ENCODE measurements at regions not wholly inside any gene's neighbourhood (a gene's known extent, or its start where the extent isn't known, plus 50 kb on each side); places are given as distances from the start of the nearest gene placed in this dataset.
"Not testable (repeated sequence)": the region's sequence is repeated elsewhere in the genome, so short reads cannot be mapped to it uniquely, and the experiment has no call there.

DNA sequence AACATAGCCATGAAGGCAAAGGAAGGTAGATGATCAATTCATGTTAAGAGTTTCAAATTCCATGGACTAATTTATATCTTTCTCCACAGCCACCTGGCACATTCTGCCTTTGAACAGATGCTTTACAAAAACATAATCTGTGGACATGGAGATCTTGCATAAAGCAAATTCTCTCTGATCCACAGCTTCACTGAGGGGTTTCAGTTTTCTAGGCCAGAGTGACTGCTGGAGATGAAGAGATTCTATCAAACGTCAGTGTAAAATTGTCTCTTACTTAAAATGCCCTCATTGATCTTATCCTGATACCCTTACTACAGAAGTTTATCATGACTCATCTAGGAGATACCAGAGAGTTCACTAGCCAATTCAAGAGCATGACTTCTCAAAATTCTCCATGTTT lies 291.6 kb downstream of the DAD1 start:
- DNase-seq (ENCODE audit: low read depth), result no peak

DNA sequence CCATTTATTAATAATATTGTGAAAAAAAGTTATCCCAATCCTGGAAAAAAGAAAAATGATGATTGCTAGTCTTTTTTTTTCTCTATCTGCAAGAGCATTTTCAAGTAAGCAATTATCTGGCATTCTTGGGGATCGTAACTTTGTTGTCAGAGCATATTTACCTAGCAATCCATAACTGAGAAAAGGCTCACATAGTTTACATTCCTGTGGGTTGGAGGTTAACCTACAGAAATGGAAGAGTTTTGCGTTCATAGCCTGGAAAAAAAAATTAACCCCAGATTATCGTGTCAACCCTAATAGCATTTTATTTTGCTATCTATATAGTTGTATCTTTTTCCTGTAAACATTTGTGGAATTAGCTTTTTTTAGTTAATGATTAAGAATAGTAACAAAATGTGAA lies 292.3 kb downstream of the DAD1 start:
- DNase-seq (ENCODE audit: low read depth), result no peak

DNA sequence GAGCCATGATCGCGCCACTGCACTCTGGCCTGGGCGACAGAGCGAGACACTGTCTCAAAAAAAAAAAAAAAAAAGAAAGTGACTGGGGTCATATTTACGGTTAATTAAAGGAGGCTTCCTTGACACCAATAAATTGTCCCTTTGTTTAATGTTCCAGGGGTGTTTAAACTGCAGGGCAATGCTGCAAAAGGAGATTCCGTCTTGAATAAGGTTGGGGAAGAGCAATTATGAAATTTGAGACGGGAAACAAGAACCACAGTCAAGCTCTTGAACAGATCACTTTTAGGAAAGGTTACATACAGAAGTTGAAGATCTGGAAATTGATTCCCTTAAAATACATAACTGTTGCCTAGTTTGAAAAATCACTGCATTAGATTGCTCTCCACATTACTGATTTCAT lies 292.9 kb downstream of the DAD1 start:
- DNase-seq (ENCODE audit: low read depth), result no peak

DNA sequence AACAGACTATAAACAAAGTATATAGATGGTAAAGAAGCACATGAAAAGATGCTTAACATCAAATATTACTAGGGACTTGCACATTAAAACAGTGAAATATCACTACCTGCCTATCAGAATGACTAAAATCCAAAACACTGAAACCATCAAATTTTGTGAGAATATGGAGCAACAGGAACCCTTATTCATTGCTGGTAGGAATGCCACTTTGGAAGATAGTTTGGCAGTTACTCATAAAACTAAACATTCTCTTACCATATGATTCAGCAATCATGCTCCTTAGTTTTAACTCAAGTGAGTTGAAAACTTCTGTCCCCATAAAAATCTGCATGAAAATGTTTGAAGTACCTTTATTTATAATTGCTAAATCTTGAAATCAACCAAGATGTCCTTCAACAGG lies 297.6 kb downstream of the DAD1 start:
- DNase-seq (ENCODE audit: low read depth), result no peak

DNA sequence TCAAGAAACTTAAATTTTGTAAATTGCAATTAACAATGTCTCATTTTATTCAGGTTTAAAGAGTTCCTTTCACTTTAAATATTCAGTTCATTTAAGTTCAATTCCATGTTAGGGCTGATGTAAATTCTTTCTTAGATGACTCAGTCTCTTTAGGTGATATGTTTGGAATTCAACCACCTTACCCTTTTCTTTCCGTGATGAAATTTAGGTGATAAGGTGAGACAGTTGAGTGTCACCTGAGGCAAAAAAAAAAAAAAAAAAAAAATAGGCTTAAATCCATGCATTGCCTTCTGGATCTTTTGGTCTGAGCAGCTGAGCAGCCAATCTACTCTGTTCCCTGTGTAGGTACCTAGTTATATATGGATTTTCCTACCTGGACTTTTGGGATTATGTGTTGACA lies 299.5 kb downstream of the DAD1 start:
- DNase-seq (ENCODE audit: low read depth), result no peak

DNA sequence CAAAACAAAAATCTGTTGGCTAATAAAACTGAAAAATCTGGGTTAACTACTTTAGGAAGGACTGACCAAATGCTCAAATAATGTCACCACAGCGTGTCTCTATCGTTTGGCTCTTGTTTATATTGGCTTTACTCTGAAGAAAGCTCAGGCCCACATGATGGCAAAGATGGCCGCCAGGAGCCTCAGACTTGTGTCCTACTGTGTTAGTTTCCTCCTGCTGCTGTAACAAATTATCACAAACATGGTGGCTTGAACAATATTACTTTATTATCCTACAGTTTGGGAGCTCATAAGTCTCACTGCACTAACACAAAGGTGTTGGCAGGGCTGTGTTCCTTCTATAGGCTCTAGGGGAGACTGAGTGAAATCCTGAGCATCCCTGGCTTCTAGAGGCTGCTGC lies 303.0 kb downstream of the DAD1 start:
- DNase-seq (ENCODE audit: low read depth), result no peak

DNA sequence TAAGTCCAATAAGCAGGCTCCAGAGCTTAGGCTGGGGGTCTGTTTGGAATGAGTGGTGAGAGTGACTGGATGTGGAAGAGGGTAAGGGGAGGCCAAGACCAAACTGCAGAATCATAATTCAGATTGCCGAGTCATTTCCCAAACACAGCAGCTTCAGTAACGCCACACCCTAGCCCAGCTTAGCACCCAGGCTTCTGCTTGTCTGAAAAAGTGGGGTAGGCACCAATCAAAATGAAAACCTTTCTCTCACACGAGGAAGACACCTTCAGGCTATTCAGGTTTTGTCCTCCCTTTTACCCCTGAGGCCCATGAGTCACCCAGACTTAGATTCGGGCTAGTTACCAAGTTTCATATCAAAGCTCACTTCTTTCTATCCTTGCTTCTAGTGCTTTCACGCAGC lies 306.1 kb downstream of the DAD1 start:
- DNase-seq (ENCODE audit: low read depth), result no peak

DNA sequence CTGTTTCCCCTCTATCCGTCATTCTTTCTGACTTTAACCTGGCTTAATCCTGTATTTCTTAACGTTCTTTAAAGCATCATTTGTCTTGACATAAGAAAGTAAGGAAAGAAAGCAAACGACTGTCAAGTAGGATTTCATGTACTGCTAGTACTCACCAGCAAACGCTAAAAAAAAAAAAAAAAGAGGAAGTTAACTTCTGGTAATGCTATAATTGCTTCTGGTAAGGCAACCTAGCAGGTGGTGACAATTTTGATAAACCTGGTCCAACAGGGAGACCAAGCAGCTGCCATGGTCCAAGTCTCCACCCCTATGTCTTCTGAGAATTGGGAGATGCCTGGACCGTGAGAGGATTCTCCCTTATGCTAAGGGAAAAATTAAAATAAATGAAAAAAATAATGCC lies 306.6 kb downstream of the DAD1 start:
- no peak for DNase-seq (ENCODE audit: low read depth)

DNA sequence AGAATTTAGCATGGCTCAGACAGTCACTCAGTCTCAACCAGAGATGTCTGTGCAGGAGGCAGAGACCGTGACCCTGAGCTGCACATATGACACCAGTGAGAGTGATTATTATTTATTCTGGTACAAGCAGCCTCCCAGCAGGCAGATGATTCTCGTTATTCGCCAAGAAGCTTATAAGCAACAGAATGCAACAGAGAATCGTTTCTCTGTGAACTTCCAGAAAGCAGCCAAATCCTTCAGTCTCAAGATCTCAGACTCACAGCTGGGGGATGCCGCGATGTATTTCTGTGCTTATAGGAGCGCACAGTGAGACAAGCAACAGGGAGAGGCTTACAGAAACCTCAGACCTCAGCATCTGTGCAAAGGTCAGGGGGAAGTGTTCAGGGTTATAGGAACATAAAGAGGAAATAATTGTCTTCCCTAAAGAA lies 307.6 kb downstream of the DAD1 start:
- not testable (repeated sequence) for DNase-seq (ENCODE audit: low read depth)

DNA sequence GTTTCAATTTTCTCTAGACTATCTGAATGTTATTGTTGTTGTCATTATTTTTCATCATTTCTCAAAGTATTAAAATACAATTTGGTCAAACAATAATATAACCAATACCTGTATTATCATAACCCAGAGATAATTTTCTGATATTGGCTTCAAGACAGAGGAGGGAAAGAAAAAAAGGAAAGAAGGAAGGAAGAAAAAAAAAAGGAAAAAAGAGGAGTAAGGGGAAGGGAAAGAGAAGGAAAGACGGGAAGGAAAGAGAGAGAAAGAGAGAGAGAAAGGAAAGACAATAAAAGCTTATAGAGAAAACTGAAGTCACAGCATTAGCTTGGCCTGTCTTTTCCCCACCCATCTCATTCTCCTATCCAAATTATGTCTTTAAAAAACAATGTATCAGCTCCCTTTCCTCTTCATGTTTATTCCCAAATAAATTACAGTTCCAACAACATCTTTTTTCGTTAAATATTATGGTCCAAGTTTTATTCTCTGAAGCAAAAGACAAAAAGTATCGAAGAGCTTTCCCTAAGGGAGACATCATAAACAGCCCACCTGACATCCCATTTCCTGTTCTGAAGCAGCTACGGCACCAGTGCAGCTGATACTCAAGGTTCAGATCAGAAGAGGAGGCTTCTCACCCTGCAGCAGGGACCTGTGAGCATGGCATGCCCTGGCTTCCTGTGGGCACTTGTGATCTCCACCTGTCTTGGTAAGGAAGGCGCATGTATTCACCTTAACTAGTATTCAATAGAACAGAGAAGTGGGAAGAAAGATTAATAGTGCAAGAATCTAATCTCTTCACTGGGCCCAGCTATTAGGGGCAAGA lies 308.3 kb downstream of the DAD1 start:
- DNase-seq (ENCODE audit: low read depth), result no peak

DNA sequence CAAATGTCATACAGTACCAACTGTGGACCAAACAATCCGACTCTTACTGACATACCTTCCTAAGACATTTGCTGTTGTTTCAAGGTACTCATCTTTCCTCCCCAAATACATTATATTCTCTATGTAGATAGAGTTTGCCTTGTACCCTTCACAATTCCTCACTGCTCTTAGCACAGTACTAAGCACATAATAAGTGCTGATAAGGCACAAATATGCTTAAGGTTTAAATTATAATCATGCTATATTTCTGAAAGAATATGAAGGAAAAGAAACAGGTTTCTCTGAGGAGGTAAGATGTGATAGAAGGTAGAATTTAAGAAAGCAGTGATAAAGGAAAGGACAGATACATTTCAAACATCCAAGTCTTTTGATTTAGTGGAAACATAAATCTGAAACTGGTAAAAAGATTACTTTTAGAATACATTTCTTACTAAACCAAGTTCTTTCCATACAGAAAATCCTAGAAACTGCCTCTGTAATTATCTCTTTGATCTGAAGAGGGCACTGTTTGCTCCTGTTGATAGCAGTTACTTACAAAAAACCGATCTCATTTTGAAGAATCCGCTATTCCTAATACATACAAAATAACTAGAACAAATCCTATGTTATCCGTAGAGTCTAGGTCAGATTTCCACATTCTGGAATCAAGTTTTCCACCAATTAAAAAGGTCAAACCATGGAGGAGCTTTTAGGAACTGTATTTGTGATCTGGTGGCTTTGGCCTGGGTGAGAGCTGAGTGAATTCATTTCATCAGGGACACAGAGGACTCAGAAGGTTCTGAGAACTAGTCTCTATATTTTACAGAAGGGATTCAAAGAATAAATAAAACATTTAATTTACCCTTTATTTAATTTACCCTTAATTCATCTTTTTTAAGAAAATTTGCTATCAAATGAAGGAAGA lies 311.9 kb downstream of the DAD1 start:
- DNase-seq (ENCODE audit: low read depth), result no peak

DNA sequence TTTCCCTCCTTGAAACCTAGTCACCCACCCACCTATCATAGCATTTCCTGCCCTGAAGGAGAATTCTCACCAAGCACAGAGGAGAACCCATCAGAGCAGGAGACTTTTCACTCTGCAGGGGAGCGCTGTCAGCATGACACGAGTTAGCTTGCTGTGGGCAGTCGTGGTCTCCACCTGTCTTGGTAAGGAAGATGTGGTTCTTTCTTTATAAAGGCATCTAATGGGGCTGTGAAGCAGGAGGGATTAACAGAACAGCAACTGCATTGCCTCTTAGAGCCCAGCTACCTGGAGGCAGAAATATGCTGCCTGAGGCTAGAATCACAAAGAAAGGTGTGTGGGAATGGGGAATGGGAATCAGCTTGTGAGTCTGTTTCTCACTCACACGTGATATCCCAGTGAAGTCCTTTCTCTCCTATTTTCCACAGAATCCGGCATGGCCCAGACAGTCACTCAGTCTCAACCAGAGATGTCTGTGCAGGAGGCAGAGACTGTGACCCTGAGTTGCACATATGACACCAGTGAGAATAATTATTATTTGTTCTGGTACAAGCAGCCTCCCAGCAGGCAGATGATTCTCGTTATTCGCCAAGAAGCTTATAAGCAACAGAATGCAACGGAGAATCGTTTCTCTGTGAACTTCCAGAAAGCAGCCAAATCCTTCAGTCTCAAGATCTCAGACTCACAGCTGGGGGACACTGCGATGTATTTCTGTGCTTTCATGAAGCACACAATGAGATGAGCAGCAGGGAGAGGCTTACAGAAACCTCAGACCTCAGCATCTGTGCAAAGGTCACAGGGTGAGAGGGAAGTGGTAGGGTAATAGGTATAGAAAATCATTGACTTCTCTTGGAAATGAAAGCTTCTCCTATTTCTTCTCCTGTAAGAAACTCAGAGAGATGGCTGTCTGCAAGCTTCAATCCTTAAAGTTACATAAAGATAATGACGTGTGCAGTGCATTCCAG lies 316.9 kb downstream of the DAD1 start:
- DNase-seq (ENCODE audit: low read depth), result no peak

DNA sequence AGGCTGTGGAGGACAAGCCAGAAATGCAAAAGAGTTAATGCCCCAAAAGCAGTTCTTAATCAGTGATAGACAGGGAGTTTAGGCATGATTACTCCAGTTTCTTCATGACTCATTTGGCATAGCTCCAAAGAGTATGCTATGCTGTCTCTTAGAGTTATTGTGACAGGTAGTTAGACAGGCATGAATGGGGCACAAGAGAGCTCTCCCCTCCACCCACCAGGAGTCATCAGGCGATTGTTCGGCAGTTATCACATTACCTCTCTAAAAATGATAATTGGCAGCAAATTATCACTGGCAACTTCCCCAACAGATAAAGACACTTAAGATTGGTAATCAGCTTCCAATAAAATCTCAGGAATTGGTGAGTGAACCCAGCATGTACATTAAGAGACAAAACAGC lies 320.1 kb downstream of the DAD1 start:
- DNase-seq (ENCODE audit: low read depth), result no peak

DNA sequence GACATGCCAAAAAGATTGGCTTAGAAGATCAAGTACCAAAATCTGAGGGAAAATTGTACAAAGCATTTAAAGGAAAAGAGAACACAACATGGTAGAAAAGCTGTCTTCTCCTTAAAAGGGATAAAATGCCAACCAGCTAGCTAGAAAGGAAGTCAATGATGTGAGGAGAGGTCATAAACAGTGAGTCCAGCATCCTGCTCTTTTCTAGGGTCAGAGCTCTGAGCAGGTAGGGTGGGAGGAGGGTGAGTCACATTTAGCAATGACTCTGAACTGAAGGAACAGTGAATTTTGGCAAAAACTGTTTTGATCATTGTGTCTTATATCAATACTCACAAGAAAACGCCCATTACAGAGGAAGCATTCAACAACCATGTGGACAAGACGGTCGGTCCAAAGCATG lies 322.3 kb downstream of the DAD1 start:
- no peak for DNase-seq (ENCODE audit: low read depth)

DNA sequence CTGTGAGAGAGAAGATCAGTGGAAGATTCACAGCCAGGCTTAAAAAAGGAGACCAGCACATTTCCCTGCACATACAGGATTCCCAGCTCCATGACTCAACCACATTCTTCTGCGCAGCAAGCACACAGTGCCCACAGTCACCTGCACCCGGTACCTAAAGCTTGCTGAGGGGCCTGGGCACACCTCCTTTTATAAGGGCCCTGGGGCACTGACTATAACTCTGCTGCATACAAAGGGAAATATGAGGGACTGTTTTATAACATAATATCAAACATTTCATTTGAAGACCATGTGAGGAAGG lies 322.9 kb downstream of the DAD1 start:
- DNase-seq (ENCODE audit: low read depth), result no peak

DNA sequence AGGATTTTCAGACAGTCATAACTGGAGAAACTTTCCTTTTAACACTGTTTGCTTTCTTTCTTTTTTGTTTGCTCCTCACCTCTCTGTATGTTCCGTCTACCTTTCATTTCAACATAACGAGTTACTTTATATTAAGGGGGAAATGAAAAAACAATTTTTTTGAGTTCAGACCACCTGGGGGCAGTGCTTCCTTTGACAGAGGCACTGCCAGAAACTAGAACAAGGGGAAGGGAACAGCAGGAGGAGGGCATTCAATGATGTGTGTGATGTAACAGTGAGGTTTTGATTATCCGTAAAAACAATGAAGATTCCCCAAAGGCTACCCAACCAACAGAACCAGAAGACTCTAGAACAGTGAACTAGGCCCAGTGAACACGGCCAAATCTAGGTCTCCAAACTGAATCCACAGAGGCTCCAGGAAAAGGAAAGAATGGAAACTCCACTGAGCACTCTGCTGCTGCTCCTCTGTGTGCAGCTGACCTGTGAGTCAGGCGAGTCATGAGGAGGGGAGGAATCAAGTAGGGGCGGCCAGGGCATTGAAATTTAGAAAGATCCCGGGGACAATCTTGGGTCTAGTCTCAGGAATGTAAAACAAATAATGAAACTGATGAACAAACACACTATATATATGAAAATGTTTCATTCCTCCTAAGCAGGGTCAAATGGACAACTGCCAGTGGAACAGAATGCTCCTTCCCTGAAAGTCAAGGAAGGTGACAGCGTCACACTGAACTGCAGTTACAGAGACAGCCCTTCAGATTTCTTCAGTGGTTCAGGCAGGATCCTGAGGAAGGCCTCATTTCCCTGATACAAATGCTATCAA lies 323.5 kb downstream of the DAD1 start:
- no peak for DNase-seq (ENCODE audit: low read depth)

DNA sequence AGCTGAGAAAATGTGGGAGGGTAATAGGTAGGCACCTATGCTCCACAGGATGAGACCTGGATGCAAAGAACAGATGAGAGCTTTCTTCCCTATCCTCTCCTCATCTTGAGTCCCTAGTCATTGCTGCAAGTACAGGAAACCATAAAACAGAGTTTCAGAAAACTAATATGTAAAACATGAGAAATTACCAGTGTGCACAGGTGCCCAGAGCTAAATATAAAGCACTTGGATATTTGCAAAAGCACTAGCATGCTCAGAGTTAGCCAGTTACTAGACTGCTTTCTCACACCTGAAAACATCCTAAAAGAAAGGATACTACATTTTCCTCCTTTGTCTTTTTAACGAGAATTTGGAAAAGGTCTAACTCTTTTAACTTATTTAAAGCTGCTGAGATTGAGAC lies 324.3 kb downstream of the DAD1 start:
- DNase-seq (ENCODE audit: low read depth), result no peak

DNA sequence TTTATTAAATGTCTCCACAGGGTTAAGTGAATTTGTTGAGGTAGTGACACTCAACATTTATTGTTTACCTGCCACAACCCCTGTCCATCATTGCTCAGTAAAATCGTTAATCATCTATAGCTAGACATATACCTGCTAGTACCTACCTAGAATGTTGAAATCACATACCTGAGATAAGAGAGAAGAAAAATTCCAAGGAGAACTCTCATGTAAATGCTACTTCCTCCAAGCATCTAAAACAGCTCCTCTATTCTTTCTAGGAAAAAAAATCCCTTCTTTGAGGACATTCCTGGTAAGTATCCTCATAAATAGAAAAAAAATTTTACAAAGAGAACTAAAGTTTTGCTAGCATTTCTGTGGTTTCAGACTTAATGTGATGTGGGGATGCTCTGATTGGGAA lies 325.1 kb downstream of the DAD1 start:
- DNase-seq (ENCODE audit: low read depth), result no peak

DNA sequence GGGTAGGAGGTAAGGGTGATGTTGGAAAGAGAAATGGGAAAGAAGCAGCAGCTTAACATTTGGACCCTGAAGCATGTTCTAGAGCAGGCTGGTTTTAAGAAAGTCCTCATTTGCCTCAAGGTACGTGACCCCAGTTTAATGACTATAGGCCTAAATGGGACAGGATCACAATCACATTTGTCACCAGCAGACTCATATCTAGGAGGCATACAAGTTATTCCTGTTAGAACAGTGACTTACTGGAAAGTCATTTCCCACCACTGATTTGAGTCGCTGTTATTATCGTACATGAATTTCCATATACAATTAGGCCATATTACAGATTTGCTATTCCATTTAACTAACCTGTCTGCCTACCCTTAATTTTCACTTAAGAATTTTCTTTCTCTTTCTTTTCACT lies 326.1 kb downstream of the DAD1 start:
- DNase-seq (ENCODE audit: low read depth), result no peak

DNA sequence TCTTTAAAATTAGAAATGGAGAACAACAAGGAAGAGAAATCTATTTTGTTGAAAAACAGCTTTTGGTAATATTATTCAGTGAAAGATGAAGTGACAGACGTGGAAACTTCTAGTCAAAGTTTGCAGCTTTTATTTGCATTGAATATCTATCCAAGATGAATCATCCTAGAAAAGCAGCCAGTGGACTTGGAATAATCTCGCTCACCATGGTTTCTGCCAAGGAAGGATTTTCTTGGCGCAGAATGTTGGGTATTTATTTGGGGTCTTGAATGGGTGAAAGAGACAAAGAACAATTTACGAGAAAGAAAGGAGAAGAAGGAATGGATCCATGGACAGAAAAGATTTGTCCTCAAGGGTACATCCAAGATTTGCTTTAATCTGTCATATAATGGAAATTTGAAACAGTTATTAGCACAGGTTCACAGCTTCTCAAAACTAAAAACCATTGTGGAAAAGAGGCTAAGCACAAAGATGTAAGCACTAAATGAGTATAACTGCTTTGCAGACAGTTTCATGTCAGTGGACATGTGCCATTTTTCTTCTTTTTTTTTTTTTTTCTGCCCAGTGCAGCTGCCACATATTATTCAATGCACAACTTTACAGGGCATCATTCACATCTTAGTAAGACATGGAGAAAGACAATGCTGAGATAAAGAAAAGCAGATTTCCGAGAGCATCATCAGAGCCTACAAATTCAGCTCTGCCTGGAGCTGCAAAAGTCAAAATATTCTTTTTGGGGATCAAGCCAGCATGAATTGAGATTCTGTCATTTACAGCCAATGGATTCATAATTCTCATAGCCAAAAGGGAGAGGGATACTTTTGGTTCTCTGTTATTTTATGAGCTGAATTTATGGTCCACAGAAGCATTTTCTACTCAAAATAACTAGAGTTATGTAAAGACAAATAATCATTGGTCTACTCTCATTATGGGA lies 333.7 kb downstream of the DAD1 start:
- no peak for DNase-seq (ENCODE audit: low read depth)
